DOHH2 (cell line): ENCODE measurements at regions not wholly inside any gene's neighbourhood (a gene's known extent, or its start where the extent isn't known, plus 50 kb on each side); places are given as distances from the start of the nearest gene placed in this dataset.
"Not testable (repeated sequence)": the region's sequence is repeated elsewhere in the genome, so short reads cannot be mapped to it uniquely, and the experiment has no call there.

Experiments
- H3F3A ChIP-seq: fragments of 200-600 bp; sonication (generic), shearing (Covaris generic); 2 replicates; pipeline ENCODE4 v1.6.0; 2016; ENCODE audit warnings: antibody characterized with exemption, mild to moderate bottlenecking; ENCODE audit not compliant: control insufficient read depth, insufficient read depth
- H3K27ac ChIP-seq: fragments of 200-600 bp; sonication (generic); 2 replicates; pipeline ENCODE4 v1.5.1; 2014; ENCODE audit warnings: low read depth, mild to moderate bottlenecking, low read length, moderate library complexity
- H3K27me3 ChIP-seq: fragments of 200-600 bp; sonication (generic); 2 replicates; pipeline ENCODE4 v1.6.1; 2014; ENCODE audit warnings: mild to moderate bottlenecking, low read length, mixed read lengths; ENCODE audit not compliant: control insufficient read depth
- H3K36me3 ChIP-seq: fragments of 200-600 bp; sonication (generic); 2 replicates; pipeline ENCODE4 v1.6.1; 2014; ENCODE audit warnings: mild to moderate bottlenecking, low read length, moderate library complexity, mixed read lengths; ENCODE audit not compliant: control insufficient read depth
- H3K4me1 ChIP-seq: fragments of 200-600 bp; sonication (generic); 2 replicates; pipeline ENCODE4 v1.6.1; 2014; ENCODE audit warnings: mild to moderate bottlenecking, low read length, mixed read lengths; ENCODE audit not compliant: control insufficient read depth
- H3K4me2 ChIP-seq: fragments of 200-600 bp; sonication (generic); 2 replicates; pipeline ENCODE4 v1.6.0; 2014; ENCODE audit warnings: mild to moderate bottlenecking, low read length, moderate library complexity
- H3K4me3 ChIP-seq: fragments of 200-600 bp; sonication (generic); 2 replicates; pipeline ENCODE4 v1.5.1; 2014; ENCODE audit warnings: mild to moderate bottlenecking, low read length, mixed read lengths
- H3K79me2 ChIP-seq: fragments of 200-600 bp; sonication (generic); 2 replicates; pipeline ENCODE4 v1.6.1; 2014; ENCODE audit warnings: mild to moderate bottlenecking, low read length, mixed read lengths; ENCODE audit not compliant: control insufficient read depth
- H3K9me2 ChIP-seq: fragments of 200-600 bp; sonication (generic); replicated peaks from 2 replicates; pipeline ENCODE4 v1.6.1; 2014; ENCODE audit warnings: mild to moderate bottlenecking, low read length, mixed read lengths; ENCODE audit not compliant: control insufficient read depth
- H3K9me3 ChIP-seq: fragments of 200-600 bp; sonication (generic); 2 replicates; pipeline ENCODE4 v1.6.1; 2014; ENCODE audit warnings: antibody characterized with exemption, low read length, mixed read lengths; ENCODE audit not compliant: control insufficient read depth, insufficient read depth
- H4K20me1 ChIP-seq: fragments of 200-600 bp; sonication (generic); 2 replicates; pipeline ENCODE4 v1.6.0; 2014; ENCODE audit warnings: low read depth, mild to moderate bottlenecking, antibody characterized with exemption, low read length, moderate library complexity; ENCODE audit not compliant: control insufficient read depth, insufficient read depth
- CTCF ChIP-seq: fragments of 200-600 bp; sonication (generic); IDR thresholded peaks from one replicate; pipeline ENCODE4 v1.5.1; 2014; ENCODE audit warnings: antibody characterized with exemption, mild to moderate bottlenecking, low read depth, low read length; ENCODE audit not compliant: poor library complexity, severe bottlenecking
- EZH2phosphoT487 ChIP-seq: fragments of 200-600 bp; sonication (generic); IDR thresholded peaks from 2 replicates; pipeline ENCODE4 v1.6.1; 2017; ENCODE audit warnings: borderline replicate concordance, mild to moderate bottlenecking, antibody characterized with exemption, low read length, moderate library complexity, mixed read lengths

GRCh38 chr4:129842096-129842495, 746.1 kb downstream of the C4orf33 start:
- no peaks in the 10 kb centered on the region for H3K9me2 ChIP-seq
- no peak overlapping the region for H3K4me2 ChIP-seq

GRCh38 chr4:129852434-129852833, 756.5 kb downstream of the C4orf33 start:
- Histone ChIP-seq H4K20me1 (no peaks in the 10 kb centered on the region), H3K27ac (no peak overlapping the region), H3K4me3 (no peak overlapping the region), H3K36me3 (no peaks in the 10 kb centered on the region), H3K9me3 (no peaks in the 10 kb centered on the region), H3F3A (no peaks in the 10 kb centered on the region), H3K79me2 (no peaks in the 10 kb centered on the region), H3K4me1 (no peaks in the 10 kb centered on the region), H3K4me2 (no peak overlapping the region), H3K27me3 (no peaks in the 10 kb centered on the region), H3K9me2 (no peaks in the 10 kb centered on the region)
- TF ChIP-seq CTCF (no peak), EZH2phosphoT487 (no peak)

More at GRCh38 chr4:129842096-129842495, 746.1 kb downstream of the C4orf33 start:
- H3K4me1 ChIP-seq = no peaks in the 10 kb centered on the region
- H3K79me2 ChIP-seq = no peaks in the 10 kb centered on the region
- H3K9me3 ChIP-seq = no peaks in the 10 kb centered on the region
- H3F3A ChIP-seq = no peaks in the 10 kb centered on the region
- H3K4me3 ChIP-seq = no peak overlapping the region
- no peaks in the 10 kb centered on the region for H4K20me1 ChIP-seq
- H3K27me3 ChIP-seq = no peaks in the 10 kb centered on the region
- TF ChIP-seq CTCF = no peak
- TF ChIP-seq EZH2phosphoT487 = no peak
- H3K36me3 ChIP-seq = no peaks in the 10 kb centered on the region
- H3K27ac ChIP-seq = no peak overlapping the region

- H3K4me1 ChIP-seq, H3K9me2 ChIP-seq, H3K27me3 ChIP-seq, H4K20me1 ChIP-seq, H3F3A ChIP-seq, H3K79me2 ChIP-seq, H3K4me3 ChIP-seq, H3K27ac ChIP-seq, H3K9me3 ChIP-seq, H3K36me3 ChIP-seq, H3K4me2 ChIP-seq: not testable (repeated sequence)
Observed at GRCh38 chr4:129853685-129854467, 757.9 kb downstream of the C4orf33 start.

- H3K4me3 ChIP-seq = no peak overlapping the region
- H3K36me3 ChIP-seq = no peaks in the 10 kb centered on the region
- TF ChIP-seq CTCF (no peak), EZH2phosphoT487 (no peak)
- H3K4me2 ChIP-seq = no peak overlapping the region
- H3F3A ChIP-seq = no peaks in the 10 kb centered on the region
- H3K9me2 ChIP-seq = no peaks in the 10 kb centered on the region
- no peaks in the 10 kb centered on the region for H3K4me1 ChIP-seq
- H3K79me2 ChIP-seq = no peaks in the 10 kb centered on the region
- no peaks in the 10 kb centered on the region for H4K20me1 ChIP-seq
- no peak overlapping the region for H3K27ac ChIP-seq
- no peaks in the 10 kb centered on the region for H3K27me3 ChIP-seq
- no peaks in the 10 kb centered on the region for H3K9me3 ChIP-seq
Observed at GRCh38 chr4:129862461-129862860, 766.5 kb downstream of the C4orf33 start.
